B cell (primary cell): ENCODE measurements at regions not wholly inside any gene's neighbourhood (a gene's known extent, or its start where the extent isn't known, plus 50 kb on each side); places are given as distances from the start of the nearest gene placed in this dataset.

Source experiments
- ATAC-seq: fragments of 200-7000 bp; cut with Tn5 transposase; one replicate; pipeline ENCODE4 v1.10.0; 2021; ENCODE audit warnings: low read depth, mild to moderate bottlenecking, moderate number of reproducible peaks, moderate library complexity
- CTCF ChIA-PET: fragments of 350-600 bp; sonication (Branson Sonifier 250); formaldehyde crosslinking; loops from one replicate; lab custom pipeline; 2021; ENCODE audit warnings: antibody characterized with exemption, inconsistent platforms; lab: Charles Lee
- POLR2A ChIA-PET: fragments of 350-600 bp; sonication (Branson Sonifier 250); formaldehyde crosslinking; loops from one replicate; lab custom pipeline; 2021; ENCODE audit warnings: antibody characterized with exemption; lab: Charles Lee
- DNase-seq: peaks from one replicate; pipeline ENCODE4 v3.0.0; 2013
- H2AFZ ChIP-seq: 2 replicates; pipeline ENCODE4 v1.6.1; 2012; ENCODE audit warnings: mild to moderate bottlenecking, low read depth, low read length; ENCODE audit not compliant: insufficient read depth, poor library complexity, severe bottlenecking
- H3K27ac ChIP-seq, 2 donors: 1 replicate in 1 of 2; 2 replicates in 1 of 2; pipeline ENCODE4 v1.5.1; 2012 to 2013; ENCODE audit warnings: low read length in 2 of 2, mild to moderate bottlenecking in 2 of 2, moderate library complexity in 1 of 2
- H3K27me3 ChIP-seq, 4 experiments: fragments of 200-600 bp in 1 of 4; sonication (generic) in 1 of 4; replicated peaks in 1 of 4; 1 replicate in 2 of 4; 2 replicates in 2 of 4; pipeline versions ENCODE4 v1.6.1 to v1.7.0; 2013 to 2016; ENCODE audit warnings: low read length in 3 of 4, mild to moderate bottlenecking in 2 of 4, mixed read lengths in 1 of 4, moderate library complexity in 1 of 4; ENCODE audit not compliant: insufficient read depth in 4 of 4, control insufficient read depth in 3 of 4; ENCODE audit errors: control extremely low read depth in 1 of 4
- H3K36me3 ChIP-seq, 2 experiments: replicated peaks in 1 of 2; 1 replicate in 1 of 2; 2 replicates in 1 of 2; pipeline versions ENCODE4 v1.6.1 to v1.7.1; 2013; ENCODE audit warnings: low read length in 1 of 2; ENCODE audit not compliant: insufficient read depth in 2 of 2, control insufficient read depth in 1 of 2; ENCODE audit errors: control extremely low read depth in 1 of 2, extremely low read depth in 1 of 2
- H3K4me1 ChIP-seq, 2 donors: fragments of 200-600 bp in 1 of 2; sonication (generic) in 1 of 2; 1 replicate in 1 of 2; 2 replicates in 1 of 2; pipeline versions ENCODE4 v1.5.1 to v1.6.1; 2013 to 2017; ENCODE audit warnings: low read length in 2 of 2; ENCODE audit not compliant: control insufficient read depth in 2 of 2, insufficient read depth in 2 of 2
- H3K4me2 ChIP-seq: replicated peaks from 2 replicates; pipeline ENCODE3; 2012; ENCODE audit warnings: mild to moderate bottlenecking, low read depth, low read length; ENCODE audit not compliant: poor library complexity, severe bottlenecking
- H3K4me3 ChIP-seq, 5 experiments: fragments of 200-600 bp in 1 of 5; sonication (generic) in 1 of 5; 1 replicate in 3 of 5; 2 replicates in 2 of 5; pipeline versions ENCODE4 v1.5.1 to v1.7.0; 2011 to 2016; ENCODE audit warnings: low read length in 4 of 5, mild to moderate bottlenecking in 4 of 5, low read depth in 2 of 5, control low read depth in 1 of 5, moderate library complexity in 1 of 5; ENCODE audit not compliant: insufficient read depth in 1 of 5; ENCODE audit errors: control extremely low read depth in 1 of 5, extremely low read depth in 1 of 5
- H3K79me2 ChIP-seq: fragments of 200-600 bp; sonication (generic); one replicate; pipeline ENCODE4 v1.6.0; 2016; ENCODE audit warnings: low read length; ENCODE audit not compliant: control insufficient read depth, insufficient read depth
- H3K9ac ChIP-seq: fragments of 200-600 bp; sonication (generic); 2 replicates; pipeline ENCODE4 v1.6.1; 2017; ENCODE audit warnings: mild to moderate bottlenecking, low read length, moderate library complexity
- H3K9me3 ChIP-seq, 3 donors: one replicate each; pipeline versions ENCODE4 v1.6.1 to v1.7.1; 2013; ENCODE audit warnings: low read length in 2 of 3; ENCODE audit not compliant: control insufficient read depth in 2 of 3, insufficient read depth in 1 of 3; ENCODE audit errors: control extremely low read depth in 1 of 3
- H4K20me1 ChIP-seq: 2 replicates; pipeline ENCODE4 v1.6.0; 2012; ENCODE audit warnings: mild to moderate bottlenecking, low read length; ENCODE audit not compliant: insufficient read depth, control insufficient read depth, poor library complexity, severe bottlenecking
- H3K27ac Mint-ChIP-seq: one replicate; pipeline ENCODE4 v1.8.0; 2021; ENCODE audit warnings: mixed read lengths
- H3K27me3 Mint-ChIP-seq: one replicate; pipeline ENCODE4 v1.8.0; 2021; ENCODE audit warnings: mixed read lengths
- H3K4me1 Mint-ChIP-seq: one replicate; pipeline ENCODE4 v1.8.0; 2021; ENCODE audit warnings: mixed read lengths
- H3K4me3 Mint-ChIP-seq: one replicate; pipeline ENCODE4 v1.8.0; 2021; ENCODE audit warnings: mixed read lengths
- H3K9me3 Mint-ChIP-seq: one replicate; pipeline ENCODE4 v1.8.0; 2022; ENCODE audit warnings: mixed read lengths; ENCODE audit not compliant: insufficient read depth
- EZH2 ChIP-seq: IDR thresholded peaks from 2 replicates; pipeline ENCODE4 v1.6.1; 2012; ENCODE audit warnings: borderline replicate concordance, low read depth, mild to moderate bottlenecking, moderate library complexity, low read length; ENCODE audit not compliant: insufficient read depth, poor library complexity, severe bottlenecking
- WGBS: methylation state at CpG from one replicate; pipeline ENCODE4 v1.1.5; 2013; ENCODE audit warnings: missing lambda C conversion rate; ENCODE audit not compliant: insufficient coverage; 5-methylcytosine and 5-hydroxymethylcytosine counted together
- intact Hi-C: fragments of 100-400 bp; cut with micrococcal nuclease; formaldehyde crosslinking; loops from one replicate; pipeline ENCODE4 v1.10.0; 2022
- TF ChIP-seq, protein P1 (sequence below): fragments of 200-600 bp; IDR thresholded peaks from one replicate; pipeline ENCODE4 v1.8.0; 2022; ENCODE audit warnings: antibody characterized with exemption, mild to moderate bottlenecking

DNA sequence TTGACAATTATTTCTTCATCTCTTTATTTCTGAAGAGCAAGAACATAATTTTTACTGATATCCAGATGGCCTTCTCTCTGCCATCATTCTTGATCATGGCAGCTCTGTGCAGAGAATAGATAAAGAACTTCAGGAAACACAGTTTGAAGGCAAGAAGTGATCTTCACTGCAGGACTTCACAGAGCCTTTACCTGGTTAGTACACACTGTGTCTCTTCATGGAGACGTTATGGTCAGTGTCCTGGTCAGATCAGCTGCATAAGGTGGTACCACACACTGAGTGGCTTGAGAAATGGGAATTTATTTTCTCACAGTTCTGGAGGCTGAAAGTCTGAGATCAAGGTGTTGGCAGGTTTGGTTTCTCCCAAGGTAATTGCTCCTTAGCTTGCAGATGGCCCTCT, 129.5 kb downstream of the UTP18 start:
- H3K27ac Mint-ChIP-seq: no peak overlapping the region
- H3K9me3 ChIP-seq: no peaks in the 10 kb centered on the region
- no peak overlapping the region for H3K9ac ChIP-seq
- ChIA-PET CTCF (no interaction called here), POLR2A (no interaction called here)
- H3K9me3 Mint-ChIP-seq: no peaks in the 10 kb centered on the region
- H3K4me1 Mint-ChIP-seq: no peaks in the 10 kb centered on the region
- ATAC-seq (no peak), DNase-seq (no peak)
- H3K4me1 ChIP-seq: no peaks in the 10 kb centered on the region
- intact Hi-C loops: no loop called here
- no peak for TF ChIP-seq EZH2
- TF ChIP-seq, protein P1, sequence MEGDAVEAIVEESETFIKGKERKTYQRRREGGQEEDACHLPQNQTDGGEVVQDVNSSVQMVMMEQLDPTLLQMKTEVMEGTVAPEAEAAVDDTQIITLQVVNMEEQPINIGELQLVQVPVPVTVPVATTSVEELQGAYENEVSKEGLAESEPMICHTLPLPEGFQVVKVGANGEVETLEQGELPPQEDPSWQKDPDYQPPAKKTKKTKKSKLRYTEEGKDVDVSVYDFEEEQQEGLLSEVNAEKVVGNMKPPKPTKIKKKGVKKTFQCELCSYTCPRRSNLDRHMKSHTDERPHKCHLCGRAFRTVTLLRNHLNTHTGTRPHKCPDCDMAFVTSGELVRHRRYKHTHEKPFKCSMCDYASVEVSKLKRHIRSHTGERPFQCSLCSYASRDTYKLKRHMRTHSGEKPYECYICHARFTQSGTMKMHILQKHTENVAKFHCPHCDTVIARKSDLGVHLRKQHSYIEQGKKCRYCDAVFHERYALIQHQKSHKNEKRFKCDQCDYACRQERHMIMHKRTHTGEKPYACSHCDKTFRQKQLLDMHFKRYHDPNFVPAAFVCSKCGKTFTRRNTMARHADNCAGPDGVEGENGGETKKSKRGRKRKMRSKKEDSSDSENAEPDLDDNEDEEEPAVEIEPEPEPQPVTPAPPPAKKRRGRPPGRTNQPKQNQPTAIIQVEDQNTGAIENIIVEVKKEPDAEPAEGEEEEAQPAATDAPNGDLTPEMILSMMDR: no peak
- no peak overlapping the region for H3K4me3 ChIP-seq
- WGBS: 100% methylated on average over 1 of the region's 1 CpG
- H3K79me2 ChIP-seq: no peaks in the 10 kb centered on the region
- H3K4me2 ChIP-seq: no peak overlapping the region
- H3K36me3 ChIP-seq: no peaks in the 10 kb centered on the region
- H3K27me3 ChIP-seq: peaks cover 0 to 9% (median 3%) of the 10 kb centered on the region in 4 experiments
- H3K27me3 Mint-ChIP-seq: peaks cover 43% of the 10 kb centered on the region
- no peak overlapping the region for H2AFZ ChIP-seq
- H3K4me3 Mint-ChIP-seq: no peak overlapping the region
- H4K20me1 ChIP-seq: no peaks in the 10 kb centered on the region
- no peak overlapping the region for H3K27ac ChIP-seq

DNA sequence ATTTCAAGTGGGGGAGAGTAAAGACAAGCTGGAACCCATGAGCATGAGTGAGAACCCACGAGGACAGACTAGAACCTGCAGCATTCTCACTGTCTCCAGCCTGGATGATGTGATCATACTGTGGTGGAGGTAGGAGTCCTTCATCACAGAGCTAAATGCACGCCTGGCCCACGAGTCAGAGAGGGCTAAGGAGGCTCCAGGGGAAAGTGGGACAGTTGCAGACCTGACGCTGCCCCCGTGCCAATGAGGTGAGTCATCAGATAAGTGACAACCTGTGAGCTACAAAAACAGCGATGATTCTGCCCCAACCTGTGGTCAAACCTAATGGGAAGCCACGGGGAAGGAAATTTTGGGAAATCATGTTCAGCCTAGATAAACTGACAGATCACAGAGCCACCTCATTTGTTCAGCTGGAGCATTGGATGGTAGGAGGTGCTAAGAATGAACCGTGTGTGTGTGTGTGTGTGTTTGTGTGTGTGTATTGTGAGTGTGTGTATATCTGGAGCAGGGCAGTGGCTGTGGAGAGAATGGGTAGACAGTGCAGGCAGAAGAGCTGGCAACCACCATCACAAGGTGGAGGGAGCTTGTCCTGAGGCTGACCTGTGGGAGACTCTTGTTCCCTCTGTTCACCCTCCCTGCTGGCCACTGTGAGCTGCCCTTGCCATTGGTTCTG, 131.8 kb downstream of the UTP18 start:
- H3K4me3 Mint-ChIP-seq: no peak overlapping the region

More for the DNA sequence above, 131.8 kb downstream of the UTP18 start:
- Histone ChIP-seq H4K20me1 (no peaks in the 10 kb centered on the region), H3K4me3 (no peak overlapping the region), H2AFZ (no peak overlapping the region), H3K27ac (no peak overlapping the region), H3K79me2 (no peaks in the 10 kb centered on the region), H3K4me2 (no peak overlapping the region), H3K9ac (no peak overlapping the region), H3K27me3 (peaks cover 0 to 7% (median 3%) of the 10 kb centered on the region in 4 experiments), H3K4me1 (no peaks in the 10 kb centered on the region), H3K9me3 (no peaks in the 10 kb centered on the region), H3K36me3 (no peaks in the 10 kb centered on the region)
- intact Hi-C loops: no loop called here
- Mint-ChIP-seq H3K4me1 (no peaks in the 10 kb centered on the region), H3K9me3 (no peaks in the 10 kb centered on the region), H3K27me3 (peaks cover 38% of the 10 kb centered on the region), H3K27ac (no peak overlapping the region)
- WGBS: 76% methylated on average over 8 of the region's 8 CpGs
- TF ChIP-seq, protein P1: no peak
- no peak for TF ChIP-seq EZH2
- ChIA-PET CTCF (interaction anchor here (0.6 kb wide), 1 partner anchor 21 kb away, joined by 3 read pairs; no protein-coding TSS in a partner anchor), POLR2A (no interaction called here)
- no peak for DNase-seq
- no peak for ATAC-seq
